Fibroblast of skin of abdomen (primary cell): ENCODE measurements at regions not wholly inside any gene's neighbourhood (a gene's known extent, or its start where the extent isn't known, plus 50 kb on each side); places are given as distances from the start of the nearest gene placed in this dataset.
"Not testable (repeated sequence)": the region's sequence is repeated elsewhere in the genome, so short reads cannot be mapped to it uniquely, and the experiment has no call there.

Experiments used
- DNase-seq: peaks from one replicate; pipeline ENCODE4 v3.0.0-alpha.2; 2013

- no peak for DNase-seq
Observed at GRCh38 chr5:53219610-53220009, 110.1 kb upstream of the MOCS2 start.

- DNase-seq = peak; percentile 19
Observed at GRCh38 chr5:53233645-53234405, 124.3 kb upstream of the MOCS2 start.

- no peak for DNase-seq
Observed at GRCh38 chr5:53236683-53237082, 127.1 kb upstream of the MOCS2 start.

GRCh38 chr5:53237876-53238275 lies 128.3 kb upstream of the MOCS2 start:
- no peak for DNase-seq

GRCh38 chr5:53239301-53239990 lies 129.9 kb upstream of the MOCS2 start:
- DNase-seq = no peak

GRCh38 chr5:53240661-53241060 lies 131.1 kb upstream of the MOCS2 start:
- DNase-seq = no peak

- DNase-seq = no peak
Observed at GRCh38 chr5:53241572-53241971, 132.0 kb upstream of the MOCS2 start.

GRCh38 chr5:53243403-53243802 lies 133.8 kb upstream of the MOCS2 start:
- DNase-seq = no peak

- peak; percentile 96 for DNase-seq
Observed at GRCh38 chr5:53246042-53246836, 136.7 kb upstream of the MOCS2 start.

GRCh38 chr5:53249529-53250200 lies 140.1 kb upstream of the MOCS2 start:
- DNase-seq = peak; percentile 95

GRCh38 chr5:53250201-53250550 lies 140.6 kb upstream of the MOCS2 start:
- no peak for DNase-seq

- DNase-seq = peak; percentile 69
Observed at GRCh38 chr5:53253421-53253871, 143.9 kb upstream of the MOCS2 start.

- peak; percentile 31 for DNase-seq
Observed at GRCh38 chr5:53256746-53257145, 147.2 kb upstream of the MOCS2 start.

GRCh38 chr5:53257806-53258373 lies 148.3 kb upstream of the MOCS2 start:
- peak; percentile 24 for DNase-seq

- no peak for DNase-seq
Observed at GRCh38 chr5:53259176-53259575, 149.6 kb upstream of the MOCS2 start.

GRCh38 chr5:53260446-53260845 lies 150.9 kb upstream of the MOCS2 start:
- DNase-seq = no peak

- peak; percentile 35 for DNase-seq
Observed at GRCh38 chr5:53261245-53261644, 151.7 kb upstream of the MOCS2 start.

- DNase-seq = peak; percentile 59
Observed at GRCh38 chr5:53262348-53262970, 152.9 kb upstream of the MOCS2 start.

GRCh38 chr5:53263151-53263550 lies 153.6 kb upstream of the MOCS2 start:
- DNase-seq = no peak

GRCh38 chr5:53265043-53265442 lies 155.5 kb upstream of the MOCS2 start:
- no peak for DNase-seq

- DNase-seq = not testable (repeated sequence)
Observed at GRCh38 chr5:53268241-53268640, 158.7 kb upstream of the MOCS2 start.

- DNase-seq = no peak
Observed at GRCh38 chr5:53275666-53276065, 166.1 kb upstream of the MOCS2 start.
